Fibroblast of mammary gland (primary cell): ENCODE measurements at regions not wholly inside any gene's neighbourhood (a gene's known extent, or its start where the extent isn't known, plus 50 kb on each side); places are given as distances from the start of the nearest gene placed in this dataset.
"Not testable (repeated sequence)": the region's sequence is repeated elsewhere in the genome, so short reads cannot be mapped to it uniquely, and the experiment has no call there.

Experiments used
- DNase-seq: peaks from one replicate; pipeline ENCODE4 v3.0.0-alpha.2; 2010; ENCODE audit warnings: low read depth
- H3K4me3 ChIP-seq: 2 replicates; pipeline ENCODE4 v1.5.1; 2011; ENCODE audit warnings: low read depth, mild to moderate bottlenecking, low read length, moderate library complexity; ENCODE audit not compliant: control insufficient read depth
- CTCF ChIP-seq: conservative IDR thresholded peaks from 2 replicates; pipeline ENCODE4 v1.5.1; 2011; ENCODE audit warnings: low read depth, low read length, inconsistent platforms; ENCODE audit not compliant: control insufficient read depth, insufficient read depth

GRCh38 chr1:831522-831921 lies 92.2 kb upstream of the SAMD11 start:
- no peak for DNase-seq
- TF ChIP-seq CTCF, result no peak
- H3K4me3 ChIP-seq, result no peak overlapping the region

GRCh38 chr1:832136-832535 lies 91.6 kb upstream of the SAMD11 start:
- no peak overlapping the region for H3K4me3 ChIP-seq
- no peak for DNase-seq
- TF ChIP-seq CTCF, result no peak

GRCh38 chr1:833226-833625 lies 90.5 kb upstream of the SAMD11 start:
- H3K4me3 ChIP-seq, DNase-seq: not testable (repeated sequence)

GRCh38 chr1:835509-835908 lies 88.2 kb upstream of the SAMD11 start:
- not testable (repeated sequence) for DNase-seq, H3K4me3 ChIP-seq

- not testable (repeated sequence) for DNase-seq, H3K4me3 ChIP-seq
These were observed 86.1 kb upstream of the SAMD11 start for GRCh38 chr1:837601-838000.

- H3K4me3 ChIP-seq, DNase-seq: not testable (repeated sequence)
These were observed 85.4 kb upstream of the SAMD11 start for GRCh38 chr1:838291-838690.

GRCh38 chr1:840592-840991 lies 83.1 kb upstream of the SAMD11 start:
- H3K4me3 ChIP-seq, DNase-seq: not testable (repeated sequence)

- H3K4me3 ChIP-seq, DNase-seq: not testable (repeated sequence)
These were observed 81.9 kb upstream of the SAMD11 start for GRCh38 chr1:841671-842425.

GRCh38 chr1:842799-843198 lies 80.9 kb upstream of the SAMD11 start:
- not testable (repeated sequence) for DNase-seq

GRCh38 chr1:843946-844345 lies 79.8 kb upstream of the SAMD11 start:
- H3K4me3 ChIP-seq, DNase-seq: not testable (repeated sequence)

More at GRCh38 chr1:842799-843198, 80.9 kb upstream of the SAMD11 start:
- H3K4me3 ChIP-seq, result not testable (repeated sequence)

GRCh38 chr1:844472-845026 lies 79.2 kb upstream of the SAMD11 start:
- no peak for TF ChIP-seq CTCF
- H3K4me3 ChIP-seq, result no peak overlapping the region
- DNase-seq, result no peak

- H3K4me3 ChIP-seq, DNase-seq: not testable (repeated sequence)
These were observed 78.1 kb upstream of the SAMD11 start for GRCh38 chr1:845641-846040.

- DNase-seq, H3K4me3 ChIP-seq: not testable (repeated sequence)
These were observed 73.8 kb upstream of the SAMD11 start for GRCh38 chr1:849873-850272.
